ENCODE measurements at regions not wholly inside any gene's neighbourhood (a gene's known extent, or its start where the extent isn't known, plus 50 kb on each side); places are given as distances from the start of the nearest gene placed in this dataset.

DNA sequence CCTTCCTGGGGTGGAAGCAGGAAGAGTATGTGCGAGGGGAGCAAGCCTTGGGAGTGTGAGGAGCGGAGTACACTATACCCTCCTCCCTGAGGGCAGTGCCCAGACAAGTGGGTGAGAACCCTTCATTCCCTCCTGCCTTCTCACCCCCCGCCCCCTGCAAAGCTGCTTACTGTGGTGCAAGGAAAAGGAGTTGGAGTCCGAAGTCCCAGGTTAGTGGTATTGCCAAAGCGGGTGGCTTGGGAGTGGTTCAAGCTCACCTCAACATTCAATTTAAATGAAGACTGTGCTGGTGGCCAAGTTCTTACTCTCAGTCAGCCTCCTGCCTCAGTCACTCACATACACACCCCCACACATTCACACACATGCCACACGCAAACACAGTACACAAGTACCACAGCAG, 74.7 kb upstream of the PRDM1 start:
- DNase-seq, result no peak

DNA sequence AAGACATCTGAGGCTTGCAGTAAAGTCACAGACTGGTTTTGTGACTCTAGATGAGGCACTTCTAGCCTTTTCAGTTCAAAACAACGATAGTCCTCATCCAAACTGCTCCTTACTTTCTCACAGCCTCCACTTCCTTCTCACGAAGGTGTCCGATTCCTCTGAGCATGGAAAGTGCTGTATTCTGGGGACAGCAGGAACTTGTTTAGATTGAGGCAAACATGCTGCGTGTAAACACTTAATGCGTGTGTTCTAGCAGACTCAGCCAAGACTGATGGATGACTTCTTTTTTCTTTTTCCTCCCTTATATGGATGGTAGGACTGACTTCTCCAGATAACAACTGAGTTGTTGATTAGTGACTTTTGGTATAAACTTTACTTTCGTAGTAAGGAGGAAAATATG, 80.2 kb upstream of the PRDM1 start:
- H3K27me3 ChIP-seq, result peaks cover 11% of the 10 kb centered on the region
- DNase-seq, result no peak
- intact Hi-C loops (cut with DNase I; ENCODE audit: low total_unique reads), result no loop called here
- no peaks in the 10 kb centered on the region for H3K9me3 ChIP-seq
- peak in 1 of 3 donors; percentile 28 for TF ChIP-seq POLR2AphosphoS5 (IDR thresholded peaks at IDR 0.05)
- TF ChIP-seq, protein P1, sequence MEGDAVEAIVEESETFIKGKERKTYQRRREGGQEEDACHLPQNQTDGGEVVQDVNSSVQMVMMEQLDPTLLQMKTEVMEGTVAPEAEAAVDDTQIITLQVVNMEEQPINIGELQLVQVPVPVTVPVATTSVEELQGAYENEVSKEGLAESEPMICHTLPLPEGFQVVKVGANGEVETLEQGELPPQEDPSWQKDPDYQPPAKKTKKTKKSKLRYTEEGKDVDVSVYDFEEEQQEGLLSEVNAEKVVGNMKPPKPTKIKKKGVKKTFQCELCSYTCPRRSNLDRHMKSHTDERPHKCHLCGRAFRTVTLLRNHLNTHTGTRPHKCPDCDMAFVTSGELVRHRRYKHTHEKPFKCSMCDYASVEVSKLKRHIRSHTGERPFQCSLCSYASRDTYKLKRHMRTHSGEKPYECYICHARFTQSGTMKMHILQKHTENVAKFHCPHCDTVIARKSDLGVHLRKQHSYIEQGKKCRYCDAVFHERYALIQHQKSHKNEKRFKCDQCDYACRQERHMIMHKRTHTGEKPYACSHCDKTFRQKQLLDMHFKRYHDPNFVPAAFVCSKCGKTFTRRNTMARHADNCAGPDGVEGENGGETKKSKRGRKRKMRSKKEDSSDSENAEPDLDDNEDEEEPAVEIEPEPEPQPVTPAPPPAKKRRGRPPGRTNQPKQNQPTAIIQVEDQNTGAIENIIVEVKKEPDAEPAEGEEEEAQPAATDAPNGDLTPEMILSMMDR (IDR thresholded peaks at IDR 0.05), result no peak
- peak; percentile 11 for TF ChIP-seq POLR2A (IDR thresholded peaks at IDR 0.05)
- H3K36me3 ChIP-seq, result no peaks in the 10 kb centered on the region
- H3K4me3 ChIP-seq, result no peak overlapping the region
- peak overlapping the region in 3 of 4 donors; percentile 13 to 27 (median 16) for H3K27ac ChIP-seq
- in situ Hi-C loops (cut with MboI; ENCODE audit: low pct_ligation_motif_present in 1 of 4, low pct_unique_long_range_greater_than_20kb in 1 of 4, low sequenced_read_pairs in 3 of 4), result no loop called here
- H3K4me1 ChIP-seq, result no peaks in the 10 kb centered on the region
- 68 to 75% methylated on average over 4 to 6 of the region's 6 CpGs for WGBS, 2 donors (ENCODE audit: low coverage in 1 of 2)

More for the DNA sequence above, 74.7 kb upstream of the PRDM1 start:
- Histone ChIP-seq H3K4me3 (no peak overlapping the region), H3K27ac (no peak overlapping the region), H3K27me3 (peaks cover 6% of the 10 kb centered on the region), H3K9me3 (no peaks in the 10 kb centered on the region), H3K36me3 (no peaks in the 10 kb centered on the region), H3K4me1 (no peaks in the 10 kb centered on the region)
- intact Hi-C loops (cut with DNase I; ENCODE audit: low total_unique reads) (no loop called here), in situ Hi-C loops (cut with MboI; ENCODE audit: low pct_ligation_motif_present in 1 of 4, low pct_unique_long_range_greater_than_20kb in 1 of 4, low sequenced_read_pairs in 3 of 4) (no loop called here)
- WGBS, 2 donors (ENCODE audit: low coverage in 1 of 2), result 90 to 92% methylated on average over 2 to 6 of the region's 6 CpGs
- TF ChIP-seq POLR2A (IDR thresholded peaks at IDR 0.05) (no peak), EP300 (IDR thresholded peaks at IDR 0.05; ENCODE audit: low read depth) (no peak), POLR2AphosphoS5 (IDR thresholded peaks at IDR 0.05) (no peak)
- TF ChIP-seq, protein P1 (IDR thresholded peaks at IDR 0.05), result no peak

DNA sequence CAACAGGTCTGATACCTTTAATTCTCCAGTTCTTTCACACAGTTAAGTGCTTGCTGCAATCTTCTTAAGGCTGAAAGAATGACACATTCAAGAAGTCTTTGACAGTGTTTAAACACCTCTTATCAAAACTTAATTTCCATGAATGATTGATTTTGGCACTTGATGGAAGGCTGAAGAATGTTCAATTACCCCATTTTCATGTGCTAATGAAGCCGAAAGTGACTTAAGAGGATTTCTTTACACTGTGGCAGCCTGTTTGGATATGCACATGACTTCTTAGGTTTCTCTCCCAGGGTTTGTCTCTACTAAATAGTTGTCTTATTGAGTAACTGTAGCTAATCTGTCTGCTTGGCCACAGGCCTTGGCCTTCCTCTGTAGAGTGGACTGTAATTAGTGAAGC, 81.1 kb upstream of the PRDM1 start:
- in situ Hi-C loops (cut with MboI; ENCODE audit: low pct_ligation_motif_present in 1 of 4, low pct_unique_long_range_greater_than_20kb in 1 of 4, low sequenced_read_pairs in 3 of 4) (no loop called here), intact Hi-C loops (cut with DNase I; ENCODE audit: low total_unique reads) (no loop called here)
- Histone ChIP-seq H3K27me3 (peaks cover 20% of the 10 kb centered on the region), H3K36me3 (no peaks in the 10 kb centered on the region), H3K9me3 (no peaks in the 10 kb centered on the region), H3K4me1 (no peaks in the 10 kb centered on the region), H3K4me3 (no peak overlapping the region), H3K27ac (peak overlapping the region in 1 of 4 donors; percentile 27)
- no peak for DNase-seq
- whole genome bisulfite sequencing, 2 donors (ENCODE audit: low coverage in 1 of 2), result 79 to 100% methylated on average over 1 of the region's 1 CpG
- TF ChIP-seq EP300 (IDR thresholded peaks at IDR 0.05; ENCODE audit: low read depth) (no peak), POLR2A (IDR thresholded peaks at IDR 0.05) (no peak), POLR2AphosphoS5 (IDR thresholded peaks at IDR 0.05) (no peak)
- TF ChIP-seq, protein P1 (IDR thresholded peaks at IDR 0.05), result no peak

DNA sequence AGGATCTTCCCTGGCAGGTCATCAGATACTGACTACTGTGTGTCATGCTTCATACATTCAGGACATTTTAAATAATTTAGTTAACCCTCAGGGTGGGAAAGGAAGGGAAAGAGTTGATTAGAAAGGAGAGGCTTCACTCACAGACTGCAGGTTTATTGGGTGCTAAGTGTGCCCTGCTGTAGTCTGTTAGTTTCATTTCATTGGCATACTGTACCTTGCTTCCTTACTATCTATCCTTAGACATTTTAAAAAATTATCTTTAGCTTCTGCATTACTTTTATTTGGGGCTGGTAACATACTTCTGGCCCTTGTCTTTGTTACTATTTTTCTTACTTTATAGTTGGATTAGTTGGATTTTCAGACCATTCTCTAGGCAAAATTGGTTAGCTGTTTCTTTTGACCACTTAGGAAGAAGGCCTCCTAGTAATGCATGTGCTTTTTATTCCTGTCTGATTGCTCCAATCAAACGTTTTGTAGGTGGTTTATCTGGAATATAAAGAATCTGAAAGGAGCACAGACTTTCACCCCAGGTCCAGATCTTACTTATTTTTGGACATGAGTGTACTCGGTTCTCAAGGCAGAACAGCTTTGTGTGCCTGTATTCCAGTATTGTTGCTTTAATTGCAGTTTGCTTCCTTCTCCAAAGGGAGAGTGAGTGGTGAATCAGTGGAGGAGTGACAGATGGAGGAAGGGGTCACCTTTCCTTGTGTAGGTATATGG, 82.7 kb upstream of the PRDM1 start:
- 14 to 20% methylated on average over 2 of the region's 2 CpGs for WGBS, 2 donors (ENCODE audit: low coverage in 1 of 2)
- Histone ChIP-seq H3K36me3 (no peaks in the 10 kb centered on the region), H3K4me3 (no peak overlapping the region), H3K27me3 (peaks cover 36% of the 10 kb centered on the region), H3K9me3 (no peaks in the 10 kb centered on the region), H3K4me1 (no peaks in the 10 kb centered on the region), H3K27ac (no peak overlapping the region)
- in situ Hi-C loops (cut with MboI; ENCODE audit: low pct_ligation_motif_present in 1 of 4, low pct_unique_long_range_greater_than_20kb in 1 of 4, low sequenced_read_pairs in 3 of 4) (no loop called here), intact Hi-C loops (cut with DNase I; ENCODE audit: low total_unique reads) (no loop called here)
- DNase-seq, result no peak
- TF ChIP-seq, protein P1 (IDR thresholded peaks at IDR 0.05), result no peak
- no peak for TF ChIP-seq EP300 (IDR thresholded peaks at IDR 0.05; ENCODE audit: low read depth)
- no peak for TF ChIP-seq POLR2A (IDR thresholded peaks at IDR 0.05)
- no peak for TF ChIP-seq POLR2AphosphoS5 (IDR thresholded peaks at IDR 0.05)

Data from transverse colon (tissue), 4 donors.